ENCODE measurements at regions not wholly inside any gene's neighbourhood (a gene's known extent, or its start where the extent isn't known, plus 50 kb on each side); places are given as distances from the start of the nearest gene placed in this dataset.

GRCh38 chr2:238691596-238692491 lies 156.0 kb upstream of the TWIST2 start:
- DNase-seq: no peak

GRCh38 chr2:238692562-238692961 lies 155.3 kb upstream of the TWIST2 start:
- no peak for DNase-seq

GRCh38 chr2:238693337-238694093 lies 154.4 kb upstream of the TWIST2 start:
- no peak for DNase-seq

- DNase-seq: no peak
Measured at GRCh38 chr2:238694136-238694755, 153.6 kb upstream of the TWIST2 start.

- DNase-seq: no peak
Measured at GRCh38 chr2:238694922-238695321, 153.0 kb upstream of the TWIST2 start.

GRCh38 chr2:238695538-238695937 lies 152.3 kb upstream of the TWIST2 start:
- DNase-seq: no peak

- DNase-seq: no peak
Measured at GRCh38 chr2:238696331-238696730, 151.6 kb upstream of the TWIST2 start.

GRCh38 chr2:238696786-238697185 lies 151.1 kb upstream of the TWIST2 start:
- DNase-seq: no peak

- no peak for DNase-seq
Measured at GRCh38 chr2:238697193-238698071, 150.5 kb upstream of the TWIST2 start.

GRCh38 chr2:238698072-238698352 lies 149.9 kb upstream of the TWIST2 start:
- DNase-seq: no peak

- no peak for DNase-seq
Measured at GRCh38 chr2:238698451-238699306, 149.2 kb upstream of the TWIST2 start.

GRCh38 chr2:238699307-238700116 lies 148.4 kb upstream of the TWIST2 start:
- no peak for DNase-seq

- no peak for DNase-seq
Measured at GRCh38 chr2:238700117-238700457, 147.8 kb upstream of the TWIST2 start.

GRCh38 chr2:238700506-238701340 lies 147.2 kb upstream of the TWIST2 start:
- no peak for DNase-seq

- no peak for DNase-seq
Measured at GRCh38 chr2:238701341-238702206, 146.3 kb upstream of the TWIST2 start.

GRCh38 chr2:238702276-238703052 lies 145.4 kb upstream of the TWIST2 start:
- no peak for DNase-seq

- DNase-seq: no peak
Measured at GRCh38 chr2:238703053-238703415, 144.9 kb upstream of the TWIST2 start.

GRCh38 chr2:238703436-238703835 lies 144.4 kb upstream of the TWIST2 start:
- DNase-seq: no peak
